Vagina (tissue), 2 donors: ENCODE measurements at regions not wholly inside any gene's neighbourhood (a gene's known extent, or its start where the extent isn't known, plus 50 kb on each side); places are given as distances from the start of the nearest gene placed in this dataset.

ENCODE experiments used
- DNase-seq, 2 donors: peaks; one replicate each; pipeline ENCODE4 v3.0.0-alpha.2; 2017; ENCODE audit errors: extremely low spot score in 2 of 2
- H3K27ac ChIP-seq: fragments of 200-600 bp; sonication (generic); one replicate; pipeline ENCODE4 v1.5.1; 2019
- H3K27me3 ChIP-seq: fragments of 200-600 bp; sonication (generic); one replicate; pipeline ENCODE4 v1.5.1; 2019
- H3K36me3 ChIP-seq, 2 donors: fragments of 200-600 bp; sonication (generic); one replicate each; pipeline ENCODE4 v1.5.1; 2017 to 2019
- H3K4me1 ChIP-seq: fragments of 200-600 bp; sonication (generic); one replicate; pipeline ENCODE4 v1.5.1; 2019
- H3K4me3 ChIP-seq, 2 donors: fragments of 200-600 bp; sonication (generic); 1 replicate in 1 of 2; 2 replicates in 1 of 2; pipeline ENCODE4 v1.5.1; 2016 to 2019
- H3K9me3 ChIP-seq: fragments of 200-600 bp; sonication (generic); one replicate; pipeline ENCODE4 v1.5.1; 2019
- CTCF ChIP-seq, 3 experiments: fragments of 450-650 bp in 2 of 3; fragments of 200-600 bp in 1 of 3; sonication (generic) in 1 of 3; IDR thresholded peaks; one replicate each; pipeline ENCODE4 v1.5.1; 2017 to 2019; ENCODE audit warnings: antibody characterized with exemption in 3 of 3, mild to moderate bottlenecking in 2 of 3, moderate library complexity in 2 of 3
- POLR2A ChIP-seq, 2 donors: fragments of 450-650 bp; IDR thresholded peaks; one replicate each; pipeline ENCODE4 v1.6.1; 2017; ENCODE audit warnings: antibody characterized with exemption in 2 of 2, mild to moderate bottlenecking in 2 of 2, moderate library complexity in 2 of 2
- POLR2AphosphoS5 ChIP-seq, 2 donors: sonication (generic); formaldehyde crosslinking; IDR thresholded peaks; one replicate each; pipeline ENCODE4 v1.9.0; 2017; ENCODE audit warnings: antibody characterized with exemption in 2 of 2, mild to moderate bottlenecking in 2 of 2, low read depth in 1 of 2; ENCODE audit not compliant: insufficient read depth in 1 of 2
- intact Hi-C: fragments of 100-400 bp; cut with DNase I; formaldehyde crosslinking; loops from one replicate; pipeline ENCODE4 v1.15.1; 2023

DNA sequence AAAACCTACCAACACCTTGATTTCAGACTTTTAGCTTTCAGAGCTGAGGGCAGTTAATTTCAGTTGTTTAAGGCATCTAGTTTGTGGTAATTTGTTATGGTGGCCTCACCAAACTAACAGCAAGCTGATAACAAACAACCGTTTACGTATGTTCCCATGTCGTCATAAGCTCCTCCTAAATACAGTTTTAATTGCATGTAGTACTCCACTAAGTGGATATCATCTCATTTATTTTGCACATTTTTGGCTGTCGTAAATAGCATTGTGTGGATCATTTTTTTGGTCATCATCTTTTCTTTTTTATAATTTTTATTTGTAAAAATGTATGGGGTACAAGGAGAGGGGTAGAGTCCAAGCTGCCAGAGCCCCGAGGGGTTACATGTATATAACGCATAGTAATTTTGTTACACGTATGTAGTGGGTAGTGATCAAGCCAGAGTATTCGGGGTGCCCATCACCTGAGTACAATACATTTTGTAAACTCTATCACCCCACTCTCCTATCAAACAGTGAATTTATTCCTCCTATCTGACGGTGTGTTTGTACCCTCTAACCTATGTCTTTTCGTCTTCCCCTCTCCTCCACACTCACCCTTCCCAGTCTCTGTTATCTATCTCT lies 89.2 kb upstream of the MYCN start:
- Histone ChIP-seq H3K9me3 (no peaks in the 10 kb centered on the region), H3K36me3 (no peaks in the 10 kb centered on the region), H3K27me3 (no peaks in the 10 kb centered on the region), H3K27ac (no peak overlapping the region), H3K4me1 (no peaks in the 10 kb centered on the region), H3K4me3 (no peak overlapping the region)
- intact Hi-C loops, result no loop called here
- TF ChIP-seq POLR2A (IDR thresholded peaks at IDR 0.05) (no peak), CTCF (IDR thresholded peaks at IDR 0.05) (no peak), POLR2AphosphoS5 (IDR thresholded peaks at IDR 0.05; ENCODE audit: insufficient read depth in 1 of 2, low read depth in 1 of 2) (no peak)
- DNase-seq, result no peak

- intact Hi-C loops, result no loop called here
- no peak for DNase-seq
These were observed 87.5 kb upstream of the MYCN start for GRCh38 chr2:15852811-15853210.

DNA sequence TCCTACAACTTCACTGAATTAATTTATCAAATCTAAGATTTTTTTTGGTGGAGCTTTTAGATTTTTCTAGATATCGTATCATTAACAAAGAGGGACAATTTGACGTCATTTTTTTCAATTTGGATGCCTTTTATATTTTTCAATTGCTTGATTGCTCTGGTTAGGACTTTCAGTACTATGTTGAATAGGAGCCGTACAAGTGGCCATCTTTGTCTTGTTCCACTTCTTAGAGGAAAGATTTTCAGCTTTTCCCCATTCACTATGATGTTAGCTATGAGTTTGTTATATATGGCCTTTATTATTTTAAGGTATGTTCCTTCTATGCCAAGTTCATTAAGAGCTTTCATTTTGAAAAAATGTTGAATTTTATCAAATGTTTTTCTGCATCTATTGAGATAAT lies 86.4 kb upstream of the MYCN start:
- no peak for TF ChIP-seq CTCF (IDR thresholded peaks at IDR 0.05)
- no peak for TF ChIP-seq POLR2A (IDR thresholded peaks at IDR 0.05)
- no peak for TF ChIP-seq POLR2AphosphoS5 (IDR thresholded peaks at IDR 0.05; ENCODE audit: insufficient read depth in 1 of 2, low read depth in 1 of 2)
- H3K4me1 ChIP-seq, result no peaks in the 10 kb centered on the region
- intact Hi-C loops, result no loop called here
- H3K27me3 ChIP-seq, result no peaks in the 10 kb centered on the region
- H3K27ac ChIP-seq, result no peak overlapping the region
- no peak for DNase-seq
- no peaks in the 10 kb centered on the region for H3K36me3 ChIP-seq
- H3K4me3 ChIP-seq, result no peak overlapping the region
- no peaks in the 10 kb centered on the region for H3K9me3 ChIP-seq

More at GRCh38 chr2:15852811-15853210, 87.5 kb upstream of the MYCN start:
- TF ChIP-seq POLR2A (IDR thresholded peaks at IDR 0.05) (no peak), CTCF (IDR thresholded peaks at IDR 0.05) (no peak), POLR2AphosphoS5 (IDR thresholded peaks at IDR 0.05; ENCODE audit: insufficient read depth in 1 of 2, low read depth in 1 of 2) (no peak)
- H3K4me3 ChIP-seq, result no peak overlapping the region
- no peaks in the 10 kb centered on the region for H3K36me3 ChIP-seq
- no peak overlapping the region for H3K27ac ChIP-seq
- H3K4me1 ChIP-seq, result no peaks in the 10 kb centered on the region
- no peaks in the 10 kb centered on the region for H3K9me3 ChIP-seq
- no peaks in the 10 kb centered on the region for H3K27me3 ChIP-seq

DNA sequence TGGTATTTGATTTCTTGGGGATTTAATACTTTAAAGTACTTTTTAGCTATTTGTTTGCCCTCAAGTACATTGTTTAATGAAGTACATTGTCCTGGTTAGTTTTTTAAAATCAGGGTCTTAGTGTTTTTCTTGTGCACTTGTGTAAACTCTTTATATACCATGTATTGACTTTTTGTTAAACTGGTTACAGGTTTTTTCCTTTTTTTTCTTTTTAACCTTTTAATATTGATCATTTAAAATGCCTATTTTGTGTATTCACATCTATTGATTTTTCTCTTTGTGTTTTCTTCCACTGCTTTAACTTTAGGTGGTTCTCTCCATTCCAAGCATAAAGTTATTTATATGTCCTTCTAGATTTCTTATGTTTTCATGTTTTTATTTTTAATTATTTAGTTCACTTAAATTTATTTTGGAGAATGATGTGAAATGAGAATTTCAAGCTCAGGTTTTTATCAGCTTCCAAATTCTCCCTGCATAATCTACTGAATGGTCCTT lies 84.5 kb upstream of the MYCN start:
- Histone ChIP-seq H3K27ac (no peak overlapping the region), H3K9me3 (no peaks in the 10 kb centered on the region), H3K27me3 (no peaks in the 10 kb centered on the region), H3K4me1 (no peaks in the 10 kb centered on the region), H3K36me3 (no peaks in the 10 kb centered on the region), H3K4me3 (no peak overlapping the region)
- DNase-seq, result no peak
- intact Hi-C loops, result no loop called here
- no peak for TF ChIP-seq POLR2A (IDR thresholded peaks at IDR 0.05)
- TF ChIP-seq CTCF (IDR thresholded peaks at IDR 0.05), result no peak
- no peak for TF ChIP-seq POLR2AphosphoS5 (IDR thresholded peaks at IDR 0.05; ENCODE audit: insufficient read depth in 1 of 2, low read depth in 1 of 2)

- DNase-seq, result no peak
These were observed 84.0 kb upstream of the MYCN start for GRCh38 chr2:15856318-15856717.

More at GRCh38 chr2:15856318-15856717, 84.0 kb upstream of the MYCN start:
- Histone ChIP-seq H3K9me3 (no peaks in the 10 kb centered on the region), H3K4me3 (no peak overlapping the region), H3K27me3 (no peaks in the 10 kb centered on the region), H3K27ac (no peak overlapping the region), H3K36me3 (no peaks in the 10 kb centered on the region), H3K4me1 (no peaks in the 10 kb centered on the region)
- TF ChIP-seq POLR2AphosphoS5 (IDR thresholded peaks at IDR 0.05; ENCODE audit: insufficient read depth in 1 of 2, low read depth in 1 of 2) (no peak), POLR2A (IDR thresholded peaks at IDR 0.05) (no peak), CTCF (IDR thresholded peaks at IDR 0.05) (no peak)
- intact Hi-C loops, result no loop called here
